Neural crest cell (in vitro differentiated cells): ENCODE measurements at regions not wholly inside any gene's neighbourhood (a gene's known extent, or its start where the extent isn't known, plus 50 kb on each side); places are given as distances from the start of the nearest gene placed in this dataset.

Experiments used
- DNase-seq: peaks from one replicate; pipeline ENCODE4 v3.0.0; 2021; ENCODE audit warnings: low read depth, mixed read lengths, low spot score
- H3K27ac Mint-ChIP-seq: one replicate; pipeline ENCODE4 v1.8.0; 2021; ENCODE audit warnings: mild to moderate bottlenecking, mixed read lengths; ENCODE audit not compliant: unreplicated experiment
- H3K27me3 Mint-ChIP-seq: 2 replicates; pipeline ENCODE4 v1.8.0; 2021; ENCODE audit warnings: low read depth, mild to moderate bottlenecking, mixed read lengths
- H3K36me3 Mint-ChIP-seq: 2 replicates; pipeline ENCODE4 v1.8.0; 2021; ENCODE audit warnings: low read depth, mild to moderate bottlenecking, mixed read lengths
- H3K4me1 Mint-ChIP-seq: 2 replicates; pipeline ENCODE4 v1.8.0; 2021; ENCODE audit warnings: mixed read lengths
- H3K4me3 Mint-ChIP-seq: one replicate; pipeline ENCODE4 v1.8.0; 2021; ENCODE audit warnings: mild to moderate bottlenecking, mixed read lengths
- H3K9me3 Mint-ChIP-seq: 2 replicates; pipeline ENCODE4 v1.8.0; 2021; ENCODE audit warnings: mixed read lengths
- TF ChIP-seq, protein P1 (sequence below): fragments of 200-600 bp; sonication (generic); conservative IDR thresholded peaks from 2 replicates; pipeline ENCODE4 v1.5.0; 2021; ENCODE audit warnings: antibody characterized with exemption, mild to moderate bottlenecking

DNA sequence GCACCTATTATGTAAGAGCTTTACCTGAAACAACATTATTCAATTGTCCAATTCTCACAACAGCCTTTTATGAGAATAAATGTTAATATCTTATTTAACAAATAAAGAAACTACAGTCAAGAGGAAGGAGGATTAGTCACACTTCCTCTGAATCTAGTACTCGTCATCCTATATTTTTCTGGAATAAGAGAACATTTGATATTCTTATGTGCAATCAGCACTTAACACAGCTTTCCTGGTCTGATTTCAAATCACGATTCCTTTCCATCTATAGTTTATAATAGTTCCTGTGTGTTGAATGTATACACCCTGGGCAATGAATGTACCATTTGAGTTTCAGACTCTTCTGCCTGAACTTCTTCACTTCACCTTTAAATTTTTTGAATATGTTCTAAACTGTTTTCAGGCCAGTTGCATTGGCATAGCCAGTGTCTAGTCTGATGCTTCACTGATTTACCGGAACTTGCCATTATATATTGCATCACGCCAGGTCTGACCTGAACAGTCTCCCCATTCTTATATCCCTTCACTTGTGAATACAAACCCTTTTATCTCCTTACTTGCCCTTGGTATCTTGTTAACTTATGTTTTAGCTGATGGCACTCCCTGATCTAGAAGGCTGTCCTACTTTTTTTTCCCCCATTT, 698.3 kb downstream of the MAT2B start:
- H3K27me3 Mint-ChIP-seq = no peaks in the 10 kb centered on the region
- H3K4me3 Mint-ChIP-seq = no peak overlapping the region
- TF ChIP-seq, protein P1, sequence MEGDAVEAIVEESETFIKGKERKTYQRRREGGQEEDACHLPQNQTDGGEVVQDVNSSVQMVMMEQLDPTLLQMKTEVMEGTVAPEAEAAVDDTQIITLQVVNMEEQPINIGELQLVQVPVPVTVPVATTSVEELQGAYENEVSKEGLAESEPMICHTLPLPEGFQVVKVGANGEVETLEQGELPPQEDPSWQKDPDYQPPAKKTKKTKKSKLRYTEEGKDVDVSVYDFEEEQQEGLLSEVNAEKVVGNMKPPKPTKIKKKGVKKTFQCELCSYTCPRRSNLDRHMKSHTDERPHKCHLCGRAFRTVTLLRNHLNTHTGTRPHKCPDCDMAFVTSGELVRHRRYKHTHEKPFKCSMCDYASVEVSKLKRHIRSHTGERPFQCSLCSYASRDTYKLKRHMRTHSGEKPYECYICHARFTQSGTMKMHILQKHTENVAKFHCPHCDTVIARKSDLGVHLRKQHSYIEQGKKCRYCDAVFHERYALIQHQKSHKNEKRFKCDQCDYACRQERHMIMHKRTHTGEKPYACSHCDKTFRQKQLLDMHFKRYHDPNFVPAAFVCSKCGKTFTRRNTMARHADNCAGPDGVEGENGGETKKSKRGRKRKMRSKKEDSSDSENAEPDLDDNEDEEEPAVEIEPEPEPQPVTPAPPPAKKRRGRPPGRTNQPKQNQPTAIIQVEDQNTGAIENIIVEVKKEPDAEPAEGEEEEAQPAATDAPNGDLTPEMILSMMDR = no peak
- H3K36me3 Mint-ChIP-seq = no peaks in the 10 kb centered on the region
- no peaks in the 10 kb centered on the region for H3K9me3 Mint-ChIP-seq
- no peaks in the 10 kb centered on the region for H3K4me1 Mint-ChIP-seq
- DNase-seq = no peak
- H3K27ac Mint-ChIP-seq = no peak overlapping the region

DNA sequence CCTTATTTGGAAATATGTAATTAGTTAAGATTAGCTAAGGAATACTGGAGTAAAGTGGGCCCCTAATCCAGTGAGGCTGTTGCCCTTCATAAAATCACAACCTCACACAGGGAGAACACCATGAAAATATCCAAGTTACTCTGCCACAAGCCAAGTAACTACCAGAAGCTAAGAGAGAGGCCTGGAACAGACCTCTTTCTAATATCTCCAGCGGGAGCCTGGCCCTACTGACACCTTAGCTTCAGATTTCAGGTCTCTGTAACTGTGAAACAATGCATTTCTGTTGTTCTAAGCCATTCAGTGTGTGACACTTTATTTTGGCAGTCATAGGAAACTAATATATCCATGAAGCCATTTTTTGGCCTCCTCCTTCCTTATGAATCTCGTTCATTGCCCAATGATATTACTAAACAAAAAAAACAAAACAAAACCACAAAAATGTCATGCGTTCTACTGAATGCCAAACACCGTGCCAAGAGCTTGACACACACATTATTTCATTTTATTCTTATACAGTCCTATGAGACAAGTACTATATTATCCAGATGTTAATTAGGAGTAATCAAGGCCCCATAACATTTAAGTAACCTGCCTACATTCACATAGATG, 699.0 kb downstream of the MAT2B start:
- H3K4me3 Mint-ChIP-seq = no peak overlapping the region
- no peaks in the 10 kb centered on the region for H3K36me3 Mint-ChIP-seq
- H3K27me3 Mint-ChIP-seq = no peaks in the 10 kb centered on the region
- H3K27ac Mint-ChIP-seq = no peak overlapping the region
- TF ChIP-seq, protein P1 = no peak
- no peak for DNase-seq
- no peaks in the 10 kb centered on the region for H3K9me3 Mint-ChIP-seq
- H3K4me1 Mint-ChIP-seq = no peaks in the 10 kb centered on the region

DNA sequence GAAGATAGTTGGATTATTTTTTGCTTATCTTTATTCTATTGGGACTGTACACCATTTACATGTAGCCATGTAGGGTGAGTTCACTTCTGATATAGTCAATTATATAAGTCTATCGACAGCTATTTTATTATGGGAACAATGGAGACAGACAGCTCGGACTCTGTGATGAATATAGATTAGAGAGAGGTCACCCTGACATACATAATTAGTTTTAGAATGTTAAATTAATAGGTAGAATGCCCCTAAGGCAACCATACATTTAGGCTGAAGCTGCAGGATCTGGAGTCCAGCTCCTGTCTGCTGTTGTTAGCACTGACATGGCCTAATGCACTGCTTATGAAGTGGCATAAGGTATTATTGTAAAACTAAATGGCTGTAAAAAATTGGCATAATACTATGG, 700.8 kb downstream of the MAT2B start:
- DNase-seq = no peak
- Mint-ChIP-seq H3K4me3 (no peak overlapping the region), H3K9me3 (no peaks in the 10 kb centered on the region), H3K27ac (no peak overlapping the region), H3K27me3 (no peaks in the 10 kb centered on the region), H3K4me1 (no peaks in the 10 kb centered on the region), H3K36me3 (no peaks in the 10 kb centered on the region)
- TF ChIP-seq, protein P1 = no peak

DNA sequence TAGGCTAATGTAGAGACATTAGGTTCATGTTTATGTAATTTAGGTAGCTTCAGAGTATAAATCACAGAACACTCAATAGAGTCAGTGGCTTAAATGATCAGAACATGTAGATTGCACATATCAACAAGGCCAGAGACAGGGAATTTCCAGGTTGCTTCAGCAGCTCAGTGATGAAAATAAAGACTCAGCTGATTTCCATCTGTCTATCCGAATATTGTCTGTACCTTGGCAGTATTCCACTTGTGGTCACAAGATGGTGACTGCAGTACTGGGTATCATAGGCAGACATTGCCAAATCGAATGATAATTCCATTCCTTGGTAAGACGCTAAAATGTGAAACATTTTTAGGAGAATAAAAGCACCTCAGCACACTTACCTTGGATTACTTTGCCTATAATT, 702.2 kb downstream of the MAT2B start:
- H3K27ac Mint-ChIP-seq = no peak overlapping the region
- H3K4me3 Mint-ChIP-seq = no peak overlapping the region
- no peaks in the 10 kb centered on the region for H3K36me3 Mint-ChIP-seq
- no peaks in the 10 kb centered on the region for H3K27me3 Mint-ChIP-seq
- TF ChIP-seq, protein P1 = no peak
- DNase-seq = no peak
- H3K9me3 Mint-ChIP-seq = no peaks in the 10 kb centered on the region
- no peaks in the 10 kb centered on the region for H3K4me1 Mint-ChIP-seq

DNA sequence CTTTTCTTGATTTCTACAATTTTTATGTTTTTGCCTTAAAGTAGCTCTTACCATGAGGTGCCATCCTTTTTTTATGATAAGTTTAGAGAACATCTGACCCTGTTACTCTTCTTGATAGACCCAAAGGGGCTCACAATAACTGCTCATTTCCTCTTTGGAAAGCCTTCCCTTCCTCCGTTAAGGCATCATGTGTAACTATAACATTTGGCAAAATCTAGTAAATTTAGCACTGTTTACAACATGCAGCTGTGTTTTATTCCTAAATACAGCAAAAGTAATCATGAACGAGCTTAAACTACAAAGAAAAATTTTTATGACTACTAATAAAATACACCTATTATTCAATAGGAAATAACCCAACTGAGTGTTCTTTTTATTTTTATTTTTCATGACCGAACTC, 705.1 kb downstream of the MAT2B start:
- H3K27ac Mint-ChIP-seq = no peak overlapping the region
- no peaks in the 10 kb centered on the region for H3K4me1 Mint-ChIP-seq
- H3K4me3 Mint-ChIP-seq = no peak overlapping the region

More for the DNA sequence above, 705.1 kb downstream of the MAT2B start:
- TF ChIP-seq, protein P1 = no peak
- no peak for DNase-seq
- H3K27me3 Mint-ChIP-seq = no peaks in the 10 kb centered on the region
- no peaks in the 10 kb centered on the region for H3K9me3 Mint-ChIP-seq
- no peaks in the 10 kb centered on the region for H3K36me3 Mint-ChIP-seq
